ENCODE measurements at regions not wholly inside any gene's neighbourhood (a gene's known extent, or its start where the extent isn't known, plus 50 kb on each side); places are given as distances from the start of the nearest gene placed in this dataset.

GRCh38 chr15:62920682-62921502, 121.7 kb upstream of the TPM1 start:
- Histone ChIP-seq H3K36me3 (ENCODE audit: control insufficient read depth, insufficient read depth, low read length) (no peaks in the 10 kb centered on the region), H3K4me3 (ENCODE audit: low read depth, low read length) (no peak overlapping the region), H3K27me3 (ENCODE audit: control insufficient read depth, insufficient read depth, low read length) (no peaks in the 10 kb centered on the region)
- no peak for DNase-seq (ENCODE audit: low read depth)
- CTCF ChIA-PET, result interaction anchor here (0.6 to 1.3 kb wide), 2 partner anchors 23 to 25 kb away, joined by 3 read pairs; no protein-coding TSS in a partner anchor
- POLR2A ChIA-PET, result no interaction called here
- TF ChIP-seq CTCF (IDR thresholded peaks at IDR 0.05; ENCODE audit: insufficient read depth, low read depth, low read length), result no peak

GRCh38 chr15:62922514-62922913, 120.0 kb upstream of the TPM1 start:
- Histone ChIP-seq H3K27me3 (ENCODE audit: control insufficient read depth, insufficient read depth, low read length) (no peaks in the 10 kb centered on the region), H3K4me3 (ENCODE audit: low read depth, low read length) (no peak overlapping the region), H3K36me3 (ENCODE audit: control insufficient read depth, insufficient read depth, low read length) (no peaks in the 10 kb centered on the region)
- ChIA-PET POLR2A (no interaction called here), CTCF (interaction anchor here (1.8 kb wide), 1 partner anchor 14 kb away, joined by 4 read pairs; no protein-coding TSS in a partner anchor)
- no peak for TF ChIP-seq CTCF (IDR thresholded peaks at IDR 0.05; ENCODE audit: insufficient read depth, low read depth, low read length)
- no peak for DNase-seq (ENCODE audit: low read depth)

DNA sequence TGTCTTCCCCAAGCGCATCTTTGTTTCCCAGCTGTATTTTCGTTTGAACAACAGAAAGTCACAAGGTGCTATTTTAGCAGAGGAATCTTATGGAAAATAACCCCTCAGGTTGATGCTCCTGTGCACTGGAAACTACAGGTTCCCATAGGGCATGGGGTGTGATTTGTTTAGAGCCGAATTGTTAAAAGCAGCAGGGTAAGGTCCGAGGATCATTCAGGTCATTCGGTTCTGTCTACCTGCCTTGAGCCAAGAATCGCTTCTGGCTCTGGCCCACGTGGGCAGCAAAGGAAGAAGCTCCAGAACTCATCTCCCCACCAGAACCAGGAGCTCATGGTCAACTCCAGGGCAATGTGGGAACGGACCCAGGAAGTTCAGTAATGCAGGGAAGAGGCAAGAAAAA, 116.7 kb upstream of the TPM1 start:
- ChIA-PET POLR2A (no interaction called here), CTCF (interaction anchor here (0.6 to 1.0 kb wide), 3 partner anchors 26 to 167 kb away, joined by 3 read pairs; no protein-coding TSS in a partner anchor)
- no peak for DNase-seq (ENCODE audit: low read depth)
- Histone ChIP-seq H3K36me3 (ENCODE audit: control insufficient read depth, insufficient read depth, low read length) (no peaks in the 10 kb centered on the region), H3K27me3 (ENCODE audit: control insufficient read depth, insufficient read depth, low read length) (no peaks in the 10 kb centered on the region), H3K4me3 (ENCODE audit: low read depth, low read length) (no peak overlapping the region)
- no peak for TF ChIP-seq CTCF (IDR thresholded peaks at IDR 0.05; ENCODE audit: insufficient read depth, low read depth, low read length)

DNA sequence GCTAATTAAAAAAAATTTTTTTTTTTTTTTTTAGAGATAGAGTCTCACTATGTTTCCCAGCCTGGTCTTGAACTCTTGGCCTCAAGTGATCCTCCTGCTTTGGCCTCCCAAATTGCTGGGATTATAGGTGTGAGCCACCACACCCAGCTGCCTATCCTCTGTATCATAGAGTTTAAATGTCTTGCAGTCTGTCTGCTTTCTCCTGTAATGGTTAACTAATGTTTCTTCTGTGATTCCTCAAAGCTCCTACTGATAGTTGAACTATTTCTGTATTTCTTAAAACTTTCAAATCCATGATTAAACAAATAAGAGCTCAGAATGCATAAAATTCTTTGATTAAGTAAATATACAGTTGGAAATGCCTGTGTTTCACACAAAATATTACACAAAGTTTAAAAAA, 115.4 kb upstream of the TPM1 start:
- CTCF ChIA-PET, result interaction anchor here (0.7 kb wide), 1 partner anchor 145 kb away, joined by 3 read pairs; no protein-coding TSS in a partner anchor
- POLR2A ChIA-PET, result no interaction called here
- Histone ChIP-seq H3K36me3 (ENCODE audit: control insufficient read depth, insufficient read depth, low read length) (no peaks in the 10 kb centered on the region), H3K27me3 (ENCODE audit: control insufficient read depth, insufficient read depth, low read length) (no peaks in the 10 kb centered on the region), H3K4me3 (ENCODE audit: low read depth, low read length) (no peak overlapping the region)
- TF ChIP-seq CTCF (IDR thresholded peaks at IDR 0.05; ENCODE audit: insufficient read depth, low read depth, low read length), result no peak
- DNase-seq (ENCODE audit: low read depth), result no peak

DNA sequence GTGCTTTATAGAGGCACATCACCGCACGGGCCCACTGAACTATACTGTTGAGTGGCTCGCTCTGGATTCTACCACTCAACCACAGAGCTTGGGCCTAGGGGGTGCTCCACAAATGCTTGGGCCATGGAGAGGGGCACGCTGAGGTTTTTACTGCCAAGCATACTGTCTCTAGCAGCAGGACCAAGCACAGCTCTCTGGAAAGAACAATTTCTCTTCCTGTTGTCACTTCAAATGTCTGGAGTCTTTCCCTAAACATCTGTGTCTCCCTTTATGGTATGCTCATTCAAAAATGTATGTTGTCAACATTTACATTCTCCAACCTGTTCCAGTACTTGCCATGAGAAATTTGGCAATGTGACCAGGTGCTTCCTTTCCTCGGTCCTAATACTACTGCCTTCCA, 114.7 kb upstream of the TPM1 start:
- POLR2A ChIA-PET, result no interaction called here
- H3K27me3 ChIP-seq (ENCODE audit: control insufficient read depth, insufficient read depth, low read length), result no peaks in the 10 kb centered on the region
- TF ChIP-seq CTCF (IDR thresholded peaks at IDR 0.05; ENCODE audit: insufficient read depth, low read depth, low read length), result no peak
- H3K36me3 ChIP-seq (ENCODE audit: control insufficient read depth, insufficient read depth, low read length), result no peaks in the 10 kb centered on the region
- CTCF ChIA-PET, result interaction anchor here (1.1 to 1.6 kb wide), 3 partner anchors 15 to 44 kb away, joined by 3 to 10 read pairs (median 3); no protein-coding TSS in a partner anchor
- no peak for DNase-seq (ENCODE audit: low read depth)
- no peak overlapping the region for H3K4me3 ChIP-seq (ENCODE audit: low read depth, low read length)
